DOHH2 (cell line): ENCODE measurements at regions not wholly inside any gene's neighbourhood (a gene's known extent, or its start where the extent isn't known, plus 50 kb on each side); places are given as distances from the start of the nearest gene placed in this dataset.

Experiments used
- H3F3A ChIP-seq: fragments of 200-600 bp; sonication (generic), shearing (Covaris generic); 2 replicates; pipeline ENCODE4 v1.6.0; 2016; ENCODE audit warnings: antibody characterized with exemption, mild to moderate bottlenecking; ENCODE audit not compliant: control insufficient read depth, insufficient read depth
- H3K27ac ChIP-seq: fragments of 200-600 bp; sonication (generic); 2 replicates; pipeline ENCODE4 v1.5.1; 2014; ENCODE audit warnings: low read depth, mild to moderate bottlenecking, low read length, moderate library complexity
- H3K27me3 ChIP-seq: fragments of 200-600 bp; sonication (generic); 2 replicates; pipeline ENCODE4 v1.6.1; 2014; ENCODE audit warnings: mild to moderate bottlenecking, low read length, mixed read lengths; ENCODE audit not compliant: control insufficient read depth
- H3K36me3 ChIP-seq: fragments of 200-600 bp; sonication (generic); 2 replicates; pipeline ENCODE4 v1.6.1; 2014; ENCODE audit warnings: mild to moderate bottlenecking, low read length, moderate library complexity, mixed read lengths; ENCODE audit not compliant: control insufficient read depth
- H3K4me1 ChIP-seq: fragments of 200-600 bp; sonication (generic); 2 replicates; pipeline ENCODE4 v1.6.1; 2014; ENCODE audit warnings: mild to moderate bottlenecking, low read length, mixed read lengths; ENCODE audit not compliant: control insufficient read depth
- H3K4me2 ChIP-seq: fragments of 200-600 bp; sonication (generic); 2 replicates; pipeline ENCODE4 v1.6.0; 2014; ENCODE audit warnings: mild to moderate bottlenecking, low read length, moderate library complexity
- H3K4me3 ChIP-seq: fragments of 200-600 bp; sonication (generic); 2 replicates; pipeline ENCODE4 v1.5.1; 2014; ENCODE audit warnings: mild to moderate bottlenecking, low read length, mixed read lengths
- H3K79me2 ChIP-seq: fragments of 200-600 bp; sonication (generic); 2 replicates; pipeline ENCODE4 v1.6.1; 2014; ENCODE audit warnings: mild to moderate bottlenecking, low read length, mixed read lengths; ENCODE audit not compliant: control insufficient read depth
- H3K9me2 ChIP-seq: fragments of 200-600 bp; sonication (generic); replicated peaks from 2 replicates; pipeline ENCODE4 v1.6.1; 2014; ENCODE audit warnings: mild to moderate bottlenecking, low read length, mixed read lengths; ENCODE audit not compliant: control insufficient read depth
- H3K9me3 ChIP-seq: fragments of 200-600 bp; sonication (generic); 2 replicates; pipeline ENCODE4 v1.6.1; 2014; ENCODE audit warnings: antibody characterized with exemption, low read length, mixed read lengths; ENCODE audit not compliant: control insufficient read depth, insufficient read depth
- H4K20me1 ChIP-seq: fragments of 200-600 bp; sonication (generic); 2 replicates; pipeline ENCODE4 v1.6.0; 2014; ENCODE audit warnings: low read depth, mild to moderate bottlenecking, antibody characterized with exemption, low read length, moderate library complexity; ENCODE audit not compliant: control insufficient read depth, insufficient read depth
- CTCF ChIP-seq: fragments of 200-600 bp; sonication (generic); IDR thresholded peaks from one replicate; pipeline ENCODE4 v1.5.1; 2014; ENCODE audit warnings: antibody characterized with exemption, mild to moderate bottlenecking, low read depth, low read length; ENCODE audit not compliant: poor library complexity, severe bottlenecking
- EZH2phosphoT487 ChIP-seq: fragments of 200-600 bp; sonication (generic); IDR thresholded peaks from 2 replicates; pipeline ENCODE4 v1.6.1; 2017; ENCODE audit warnings: borderline replicate concordance, mild to moderate bottlenecking, antibody characterized with exemption, low read length, moderate library complexity, mixed read lengths

- Histone ChIP-seq H3K4me2 (peak overlapping the region; percentile 91), H4K20me1 (no peaks in the 10 kb centered on the region)
Measured at GRCh38 chr9:7975336-7975735, 175.8 kb upstream of the DMAC1 start.

GRCh38 chr9:7974335-7974960, 174.9 kb upstream of the DMAC1 start:
- no peak for TF ChIP-seq EZH2phosphoT487
- TF ChIP-seq CTCF, result no peak
- Histone ChIP-seq H3K79me2 (no peaks in the 10 kb centered on the region), H3K4me2 (peak overlapping the region; percentile 91), H3K27me3 (no peaks in the 10 kb centered on the region), H3K9me3 (no peaks in the 10 kb centered on the region), H3K27ac (peak overlapping the region; percentile 98), H3K36me3 (peaks cover 30% of the 10 kb centered on the region), H3K9me2 (no peaks in the 10 kb centered on the region), H3F3A (peaks cover 23% of the 10 kb centered on the region), H3K4me1 (peaks cover 70% of the 10 kb centered on the region), H4K20me1 (no peaks in the 10 kb centered on the region), H3K4me3 (peak overlapping the region; percentile 66)

More at GRCh38 chr9:7975336-7975735, 175.8 kb upstream of the DMAC1 start:
- peaks cover 30% of the 10 kb centered on the region for H3K36me3 ChIP-seq
- H3K27me3 ChIP-seq, result no peaks in the 10 kb centered on the region
- no peaks in the 10 kb centered on the region for H3K79me2 ChIP-seq
- H3K9me2 ChIP-seq, result no peaks in the 10 kb centered on the region
- peaks cover 79% of the 10 kb centered on the region for H3K4me1 ChIP-seq
- H3K4me3 ChIP-seq, result peak overlapping the region; percentile 66
- peak overlapping the region; percentile 98 for H3K27ac ChIP-seq
- no peak for TF ChIP-seq EZH2phosphoT487
- no peak for TF ChIP-seq CTCF
- peaks cover 23% of the 10 kb centered on the region for H3F3A ChIP-seq
- no peaks in the 10 kb centered on the region for H3K9me3 ChIP-seq

- Histone ChIP-seq H3K4me1 (peaks cover 62% of the 10 kb centered on the region), H4K20me1 (no peaks in the 10 kb centered on the region), H3F3A (peaks cover 23% of the 10 kb centered on the region), H3K4me2 (peak overlapping the region; percentile 91), H3K36me3 (peaks cover 30% of the 10 kb centered on the region), H3K4me3 (peak overlapping the region; percentile 66), H3K27ac (peak overlapping the region; percentile 98), H3K79me2 (no peaks in the 10 kb centered on the region), H3K27me3 (no peaks in the 10 kb centered on the region), H3K9me3 (no peaks in the 10 kb centered on the region), H3K9me2 (no peaks in the 10 kb centered on the region)
- TF ChIP-seq CTCF (no peak), EZH2phosphoT487 (no peak)
Measured at GRCh38 chr9:7973123-7973522, 173.5 kb upstream of the DMAC1 start.
